GM19328 (cell line): ENCODE measurements at regions not wholly inside any gene's neighbourhood (a gene's known extent, or its start where the extent isn't known, plus 50 kb on each side); places are given as distances from the start of the nearest gene placed in this dataset.
"Not testable (repeated sequence)": the region's sequence is repeated elsewhere in the genome, so short reads cannot be mapped to it uniquely, and the experiment has no call there.

Experiments used
- ATAC-seq: cut with Tn5 transposase; IDR thresholded peaks from one replicate; pipeline ENCODE4 v1.9.1; 2021; ENCODE audit warnings: mild to moderate bottlenecking, moderate library complexity; ENCODE audit not compliant: unreplicated experiment

DNA sequence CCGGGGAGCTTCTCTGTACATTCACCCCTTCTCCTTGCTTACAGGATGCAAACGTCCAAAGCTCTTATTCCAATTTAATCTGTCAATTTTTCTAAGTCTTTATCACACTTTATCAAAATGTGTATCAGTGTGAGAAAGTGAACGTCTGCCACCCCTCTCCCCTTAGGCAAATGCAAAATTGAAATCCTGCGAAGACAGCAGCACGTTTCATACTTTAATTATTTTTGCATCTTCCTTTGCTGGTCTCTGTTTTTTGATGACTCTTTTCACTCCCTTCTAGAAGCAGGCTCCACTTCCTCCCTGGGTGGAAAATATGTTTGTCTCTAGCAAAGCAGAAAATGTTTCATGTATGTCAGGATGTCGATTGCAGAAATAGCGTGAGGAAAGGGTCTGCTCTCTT, 576.5 kb upstream of the BRINP1 start:
- no peak for ATAC-seq

DNA sequence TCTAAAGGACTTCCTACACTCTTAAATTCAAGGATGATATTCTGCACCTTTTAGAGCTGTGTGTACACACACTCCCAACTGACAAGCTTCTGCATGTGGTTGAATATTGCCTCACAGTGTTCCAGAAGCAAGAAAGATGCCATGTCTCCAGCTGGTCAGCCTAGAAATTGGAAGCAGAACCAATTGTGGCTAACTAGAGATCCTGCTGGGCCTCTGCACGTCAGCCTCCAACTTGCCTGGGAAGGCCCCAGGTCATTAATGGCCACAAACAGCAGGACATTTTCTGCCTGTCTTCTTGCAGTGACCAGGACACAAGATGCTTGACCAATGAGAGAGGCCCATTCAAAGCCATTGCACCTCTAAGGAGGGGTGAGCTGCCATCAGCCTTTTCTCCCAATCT, 571.9 kb upstream of the BRINP1 start:
- no peak for ATAC-seq

GRCh38 chr9:119938871-119939270, 569.6 kb upstream of the BRINP1 start:
- no peak for ATAC-seq

GRCh38 chr9:119934497-119934896, 565.3 kb upstream of the BRINP1 start:
- no peak for ATAC-seq

- ATAC-seq, result no peak
Observed at GRCh38 chr9:119933191-119933590, 564.0 kb upstream of the BRINP1 start.

DNA sequence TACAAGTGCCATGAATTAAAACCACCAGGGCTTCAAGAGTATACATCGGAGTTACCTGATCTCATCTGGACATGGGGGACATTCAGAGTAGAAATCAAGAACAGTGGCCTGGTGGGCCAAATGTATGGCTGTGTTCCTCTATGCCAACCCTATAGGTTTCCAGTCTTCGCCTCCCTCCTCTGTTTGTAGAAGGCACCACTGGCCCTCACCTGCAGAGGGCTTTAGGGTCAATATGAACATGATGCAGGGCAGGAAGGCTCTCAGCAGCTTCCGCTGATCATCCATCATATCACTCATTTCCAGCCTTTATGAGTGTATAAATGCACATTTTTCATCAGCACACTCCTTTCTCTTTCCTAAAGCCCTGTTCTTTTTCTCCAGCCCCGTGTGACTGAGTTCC, 555.5 kb upstream of the BRINP1 start:
- no peak for ATAC-seq

DNA sequence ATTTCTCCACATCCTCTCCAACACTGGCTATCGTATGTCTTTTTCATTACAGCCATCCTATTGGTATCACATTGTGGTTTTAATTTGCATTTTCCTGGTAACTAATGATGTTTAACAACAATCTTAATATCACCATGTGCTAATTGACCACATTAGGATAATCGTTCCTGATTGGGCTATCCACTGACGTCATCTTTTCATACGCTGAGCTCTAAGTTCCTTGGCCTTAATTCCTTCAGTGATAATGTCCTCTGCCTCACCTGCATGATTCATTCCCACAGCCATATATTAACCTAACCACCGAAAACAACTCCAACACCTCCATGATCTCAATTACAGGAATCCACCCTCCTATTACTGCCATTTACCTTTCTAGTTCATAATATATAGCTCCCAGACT, 547.9 kb upstream of the BRINP1 start:
- ATAC-seq, result no peak

GRCh38 chr9:119907056-119907455, 537.8 kb upstream of the BRINP1 start:
- ATAC-seq, result no peak

- ATAC-seq, result no peak
Observed at GRCh38 chr9:119905724-119906123, 536.5 kb upstream of the BRINP1 start.

DNA sequence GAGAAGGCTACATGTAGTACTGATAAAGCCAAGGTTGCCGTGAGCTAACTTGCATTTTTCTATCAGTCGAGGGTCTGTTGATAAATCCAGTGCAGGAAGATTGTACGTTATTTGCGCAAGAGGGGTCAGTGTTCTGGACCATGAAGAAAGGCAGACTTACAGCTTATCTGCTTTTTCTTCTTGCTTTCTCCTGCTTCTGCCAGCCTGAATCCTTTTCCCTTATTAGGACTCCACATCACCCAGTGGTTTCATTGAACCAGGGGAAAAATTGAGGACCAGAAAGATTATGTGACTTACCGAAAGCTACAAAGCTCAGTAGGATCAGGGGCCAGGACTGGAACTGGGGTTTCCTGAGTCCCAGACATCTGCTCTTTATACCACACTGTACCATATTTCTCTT, 534.6 kb upstream of the BRINP1 start:
- no peak for ATAC-seq

GRCh38 chr9:119902611-119903010, 533.4 kb upstream of the BRINP1 start:
- ATAC-seq, result no peak

GRCh38 chr9:119898316-119898715, 529.1 kb upstream of the BRINP1 start:
- no peak for ATAC-seq

- no peak for ATAC-seq
Observed at GRCh38 chr9:119884438-119884837, 515.2 kb upstream of the BRINP1 start.

DNA sequence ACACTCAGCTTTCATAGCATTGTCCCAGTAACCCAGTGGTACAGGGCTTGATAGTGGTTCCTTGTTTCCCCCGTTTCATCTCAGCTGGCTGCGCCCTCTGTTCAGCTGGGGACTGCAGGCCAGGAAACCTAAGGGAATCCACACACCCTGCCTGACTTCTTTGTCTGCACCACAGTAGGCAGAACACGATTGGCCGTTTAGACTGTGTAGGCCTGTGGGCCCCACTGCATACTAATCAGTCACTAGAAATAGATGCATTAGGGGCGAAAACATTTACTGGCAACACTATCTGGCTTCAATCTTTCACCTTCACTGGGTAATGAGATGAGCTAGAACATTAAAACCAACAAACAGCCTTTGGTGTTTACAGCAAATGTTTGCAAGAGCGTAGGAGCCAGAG, 512.7 kb upstream of the BRINP1 start:
- ATAC-seq, result no peak

DNA sequence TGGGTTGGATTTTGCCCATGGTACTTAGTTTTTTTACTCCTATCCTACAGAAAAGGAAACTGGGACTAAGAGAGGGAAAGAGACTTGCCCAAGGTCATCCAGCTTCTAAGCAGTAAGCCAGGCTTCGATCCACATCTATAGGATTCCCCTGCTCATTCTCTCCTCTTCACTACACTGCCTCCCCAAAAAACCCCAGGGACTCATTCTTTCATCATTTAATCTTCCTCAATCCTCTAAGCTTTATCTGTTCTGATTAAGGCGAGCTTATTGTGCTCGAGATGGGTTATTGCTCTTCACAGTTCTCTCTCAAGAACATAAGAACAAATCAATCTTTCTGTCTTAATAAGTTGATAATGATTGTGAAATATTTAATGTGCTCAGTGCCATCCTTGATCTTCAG, 511.1 kb upstream of the BRINP1 start:
- ATAC-seq, result no peak

- no peak for ATAC-seq
Observed at GRCh38 chr9:119877306-119877705, 508.1 kb upstream of the BRINP1 start.

DNA sequence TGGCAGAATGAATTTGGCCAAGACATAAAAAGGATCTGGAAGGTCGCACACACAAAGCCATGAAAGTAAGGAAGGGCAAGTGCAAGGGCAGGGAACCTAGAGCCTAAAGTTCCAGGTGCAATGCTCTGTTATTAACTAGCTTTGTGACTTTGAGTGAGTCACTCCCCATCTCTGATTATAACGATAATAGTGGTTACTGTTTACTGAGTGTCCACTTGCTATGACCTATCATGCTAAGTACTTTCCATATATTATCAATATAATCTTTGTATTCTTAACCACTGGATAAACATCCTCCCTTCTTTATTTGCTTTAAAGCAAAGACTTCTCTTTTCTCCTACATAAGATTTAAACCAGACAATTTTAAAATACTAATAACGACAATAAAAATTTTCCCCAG, 504.6 kb upstream of the BRINP1 start:
- no peak for ATAC-seq

GRCh38 chr9:119870251-119870650, 501.0 kb upstream of the BRINP1 start:
- ATAC-seq, result not testable (repeated sequence)

GRCh38 chr9:119868694-119869093, 499.5 kb upstream of the BRINP1 start:
- ATAC-seq, result no peak

DNA sequence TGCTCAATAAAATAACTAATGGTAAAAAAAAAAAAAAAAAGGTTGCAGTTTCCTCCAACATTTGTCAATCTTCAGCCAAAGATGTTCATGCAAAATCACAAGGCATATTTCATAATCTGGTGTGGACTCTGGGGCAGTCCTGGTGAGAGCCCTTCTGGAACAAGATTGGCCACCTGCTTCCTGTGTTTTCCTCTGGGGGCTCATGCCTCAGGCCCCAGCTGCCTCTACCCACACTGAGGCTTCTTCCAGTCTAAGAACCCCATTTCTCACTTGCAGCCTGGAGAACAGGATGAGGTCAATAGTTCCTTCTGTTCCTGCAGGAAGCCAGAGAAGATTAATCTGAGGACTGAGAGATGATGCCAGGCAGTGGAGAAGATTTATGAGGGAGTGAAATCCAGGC, 492.6 kb upstream of the BRINP1 start:
- ATAC-seq, result no peak

GRCh38 chr9:119859128-119859527, 489.9 kb upstream of the BRINP1 start:
- ATAC-seq, result no peak

GRCh38 chr9:119853126-119853525, 483.9 kb upstream of the BRINP1 start:
- no peak for ATAC-seq

DNA sequence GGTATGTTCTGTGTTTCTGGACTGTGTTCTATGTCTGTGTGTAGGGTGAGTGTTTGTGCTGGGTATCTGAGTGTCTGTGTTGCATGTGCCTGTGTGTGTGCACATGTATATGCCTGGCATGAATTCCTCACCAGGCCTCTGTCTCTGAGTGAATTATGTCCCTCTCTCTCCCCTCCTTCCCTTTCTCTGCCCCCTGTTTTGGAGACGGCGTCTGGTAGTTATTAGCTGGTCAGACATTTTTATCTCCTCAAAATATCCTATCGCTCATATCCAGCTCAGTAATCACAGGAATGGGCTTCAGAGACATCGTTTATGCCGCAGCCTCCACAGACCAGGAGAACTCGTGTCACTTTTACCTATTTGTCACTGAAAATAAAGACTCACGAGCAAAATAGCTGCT, 483.2 kb upstream of the BRINP1 start:
- no peak for ATAC-seq

- ATAC-seq, result no peak
Observed at GRCh38 chr9:119844431-119844830, 475.2 kb upstream of the BRINP1 start.
